Activated CD4-positive, CD25-positive, alpha-beta regulatory T cell treated with anti-CD3 and anti-CD28 coated beads, Interleukin-2, amount 50 U/mL, for 72 hours (primary cell): ENCODE measurements at regions not wholly inside any gene's neighbourhood (a gene's known extent, or its start where the extent isn't known, plus 50 kb on each side); places are given as distances from the start of the nearest gene placed in this dataset.
"Not testable (repeated sequence)": the region's sequence is repeated elsewhere in the genome, so short reads cannot be mapped to it uniquely, and the experiment has no call there.

Experiments
- DNase-seq: peaks from one replicate; pipeline ENCODE4 v3.0.0; 2021

DNA sequence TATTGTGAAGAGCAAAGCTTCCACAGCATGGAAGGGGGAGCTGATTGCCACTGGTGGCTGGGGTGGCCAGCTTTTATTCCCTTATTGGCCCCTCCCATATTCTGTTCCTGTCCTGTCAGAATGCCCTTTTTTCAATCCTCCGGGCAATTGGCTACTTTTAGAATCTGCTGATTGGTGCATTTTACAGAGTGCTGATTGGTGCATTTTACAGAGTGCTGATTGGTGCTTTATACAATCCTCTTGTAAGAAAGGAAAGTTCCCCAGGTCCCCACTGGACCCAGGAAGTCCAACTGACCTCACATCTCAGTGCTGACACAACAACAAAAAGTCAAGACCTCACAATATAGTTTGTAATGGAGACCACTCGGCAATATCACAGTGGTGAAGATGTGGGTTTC lies 195.0 kb downstream of the SPATA31A6 start:
- DNase-seq, result no peak

DNA sequence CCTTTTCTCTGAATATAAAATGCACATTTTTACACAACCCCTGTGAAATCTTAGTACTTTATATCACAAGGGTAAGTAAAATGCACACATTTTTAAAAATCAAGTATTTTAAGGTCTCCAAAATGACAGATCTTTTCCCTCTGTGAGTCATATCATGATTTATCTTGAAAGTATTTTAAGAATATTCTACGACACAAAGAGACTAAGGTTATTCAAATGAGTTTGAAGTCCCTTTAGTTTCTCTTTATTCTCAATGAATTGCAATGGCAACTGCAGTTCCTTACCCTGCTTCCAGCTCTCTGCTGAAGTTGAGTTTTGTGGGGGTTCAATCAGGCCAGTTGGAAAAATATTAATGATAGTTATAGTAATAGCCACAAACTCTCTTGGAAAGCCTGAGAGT lies 196.1 kb downstream of the SPATA31A6 start:
- not testable (repeated sequence) for DNase-seq

DNA sequence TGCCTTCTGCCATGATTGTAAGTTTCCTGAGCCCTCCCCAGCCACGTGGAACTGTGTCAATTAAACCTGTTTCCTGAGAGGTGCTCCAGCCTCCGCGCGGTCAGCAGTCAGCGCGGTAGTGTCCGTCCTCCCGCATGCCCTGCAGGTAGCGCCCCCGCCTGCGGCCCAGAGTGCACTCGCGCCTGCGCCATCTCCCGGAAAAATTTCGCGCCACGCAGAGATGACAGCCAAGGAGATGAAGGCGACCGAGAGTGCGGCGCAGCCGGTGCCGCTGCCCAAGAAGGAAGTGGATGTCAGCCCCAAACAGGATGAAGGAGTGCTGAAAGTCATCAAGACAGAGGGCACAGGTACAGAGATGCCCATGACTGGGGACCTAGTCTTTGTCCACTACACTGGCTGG lies 201.1 kb downstream of the SPATA31A6 start:
- DNase-seq, result not testable (repeated sequence)

DNA sequence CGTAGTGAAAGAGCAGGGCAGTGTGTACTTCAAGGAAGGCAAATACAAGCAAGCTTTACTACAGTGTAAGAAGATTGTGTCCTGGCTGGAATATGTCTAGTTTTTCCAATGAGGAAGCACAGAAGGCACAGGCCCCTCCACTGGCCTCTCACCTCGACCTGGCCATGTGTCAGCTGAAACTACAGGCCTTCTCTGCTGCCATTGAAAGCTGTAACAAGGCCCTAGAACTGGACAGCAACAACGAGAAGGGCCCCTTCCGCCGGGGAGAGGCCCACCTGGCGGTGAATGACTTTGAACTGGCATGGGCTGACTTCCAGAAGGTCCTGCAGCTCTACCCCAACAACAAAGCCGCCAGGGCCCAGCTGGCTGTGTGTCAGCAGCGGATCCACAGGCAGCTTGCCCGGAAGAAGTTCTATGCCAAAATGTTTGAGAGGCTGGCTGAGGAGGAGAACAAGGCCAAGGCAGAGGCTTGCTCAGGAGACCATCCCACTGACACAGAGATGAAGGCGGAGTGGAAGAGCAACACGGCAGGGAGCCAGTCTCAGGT lies 202.2 kb downstream of the SPATA31A6 start:
- DNase-seq, result not testable (repeated sequence)

DNA sequence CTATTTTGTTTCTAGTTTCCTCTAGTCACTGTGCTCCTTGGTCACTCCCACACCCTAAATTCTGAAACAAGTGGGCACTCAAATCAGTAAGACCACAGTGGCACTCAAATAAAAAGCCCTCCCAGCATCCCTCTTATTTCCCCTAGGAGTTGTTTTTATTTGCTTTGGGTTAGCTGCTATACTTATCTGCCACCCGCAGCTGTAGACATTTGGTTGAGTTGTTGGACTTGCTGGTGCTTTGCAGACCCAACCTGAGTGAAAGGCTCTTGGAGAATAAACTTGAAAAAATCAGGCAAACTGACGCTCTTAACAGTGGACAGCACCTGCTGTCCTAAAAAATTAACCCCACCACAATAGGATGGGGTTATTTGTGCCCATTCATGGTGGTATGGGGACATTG lies 203.0 kb downstream of the SPATA31A6 start:
- DNase-seq, result no peak

DNA sequence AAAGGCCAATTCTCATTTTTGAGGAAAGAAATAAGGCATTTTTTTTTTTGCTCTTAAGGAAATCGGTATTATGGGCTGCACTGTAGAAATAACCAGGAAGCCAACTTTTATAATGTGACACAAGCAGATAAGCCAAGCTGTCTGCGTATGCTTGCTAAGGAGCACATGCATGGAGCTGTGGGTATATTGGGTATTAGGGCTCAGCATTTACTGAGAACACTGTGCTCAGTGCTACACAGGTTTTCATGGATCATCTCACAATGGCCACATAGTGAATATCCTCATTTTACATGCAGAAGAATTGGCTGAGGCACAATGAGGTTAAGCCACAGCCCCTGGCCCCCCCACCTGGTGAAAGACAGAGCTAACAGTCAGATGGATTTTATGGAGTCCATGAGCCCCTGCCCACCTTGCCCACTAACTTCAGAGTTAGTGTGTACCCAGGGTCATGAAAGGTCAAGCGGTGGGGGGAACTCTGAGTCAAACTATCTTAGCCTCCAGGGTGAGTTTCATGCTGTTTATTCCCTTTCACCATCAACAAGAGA lies 204.8 kb downstream of the SPATA31A6 start:
- no peak for DNase-seq

DNA sequence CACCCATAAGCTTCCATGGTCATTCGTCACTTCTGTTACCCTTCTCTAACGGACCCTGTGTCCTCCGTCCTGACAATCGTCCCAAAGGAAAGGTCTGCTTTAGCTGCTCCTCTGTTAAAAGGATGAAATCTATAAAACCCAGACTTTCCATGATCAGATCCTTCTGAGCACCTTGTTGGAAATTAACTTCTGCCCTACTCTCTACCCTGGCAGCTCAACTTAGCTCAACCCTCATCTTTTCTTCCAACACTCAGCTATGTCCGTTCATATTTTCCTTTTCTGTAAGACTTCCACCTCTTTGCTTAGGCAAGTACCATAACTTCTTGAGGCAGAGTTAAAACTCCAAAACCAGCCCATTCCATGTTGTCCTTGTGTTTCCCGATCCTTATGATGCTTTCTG lies 205.4 kb downstream of the SPATA31A6 start:
- no peak for DNase-seq

DNA sequence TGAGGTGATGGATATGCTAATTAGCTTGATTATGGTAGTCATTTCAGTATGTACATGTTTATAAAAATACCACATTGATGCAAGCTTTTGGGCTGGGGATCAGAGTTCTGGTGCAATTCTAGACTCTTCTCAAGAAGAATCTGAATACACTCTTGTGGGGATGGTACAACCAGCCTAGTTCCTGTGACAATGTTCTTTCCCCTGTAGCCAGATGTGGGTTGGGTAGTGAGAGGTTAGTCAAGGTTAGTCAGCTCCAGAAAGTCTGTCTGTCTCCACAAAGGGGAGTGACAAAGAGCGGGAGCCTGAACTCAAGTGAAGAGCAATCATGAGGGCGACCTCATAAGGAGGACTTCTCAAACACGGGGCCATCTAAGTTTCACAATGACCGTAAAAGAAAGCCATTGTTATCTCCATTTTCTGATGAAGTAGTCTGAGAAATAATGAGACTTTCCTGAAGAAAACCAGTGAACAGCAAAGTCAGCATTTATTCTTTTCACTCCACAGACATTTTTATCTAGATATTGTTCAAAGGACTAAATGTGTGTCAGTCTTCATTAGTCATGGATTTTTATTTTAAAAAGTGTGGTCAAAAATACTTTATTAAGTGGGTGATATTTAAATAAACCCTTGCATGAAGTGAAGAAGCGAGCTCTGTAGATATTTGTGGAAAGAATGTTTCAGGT lies 209.5 kb downstream of the SPATA31A6 start:
- not testable (repeated sequence) for DNase-seq

DNA sequence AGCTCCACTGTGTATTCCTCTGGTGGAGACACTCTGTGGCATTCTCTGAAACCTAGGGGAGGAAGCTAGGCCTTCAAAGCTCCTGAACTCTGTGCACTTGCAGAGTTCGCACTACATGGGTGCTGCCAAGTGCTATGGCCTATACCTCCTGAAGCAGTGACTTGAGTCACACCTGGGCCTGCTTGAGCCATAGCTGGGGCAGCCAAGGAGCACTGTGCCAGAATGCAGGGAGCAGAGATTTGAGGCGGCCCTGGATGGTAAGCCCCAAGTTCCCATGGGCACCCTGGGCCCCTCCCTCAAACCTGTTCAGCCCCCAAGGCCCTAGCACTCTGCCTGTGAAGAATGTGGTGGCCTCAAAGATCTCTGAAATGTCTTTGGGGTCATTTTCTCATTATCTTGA lies 212.9 kb downstream of the SPATA31A6 start:
- no peak for DNase-seq

DNA sequence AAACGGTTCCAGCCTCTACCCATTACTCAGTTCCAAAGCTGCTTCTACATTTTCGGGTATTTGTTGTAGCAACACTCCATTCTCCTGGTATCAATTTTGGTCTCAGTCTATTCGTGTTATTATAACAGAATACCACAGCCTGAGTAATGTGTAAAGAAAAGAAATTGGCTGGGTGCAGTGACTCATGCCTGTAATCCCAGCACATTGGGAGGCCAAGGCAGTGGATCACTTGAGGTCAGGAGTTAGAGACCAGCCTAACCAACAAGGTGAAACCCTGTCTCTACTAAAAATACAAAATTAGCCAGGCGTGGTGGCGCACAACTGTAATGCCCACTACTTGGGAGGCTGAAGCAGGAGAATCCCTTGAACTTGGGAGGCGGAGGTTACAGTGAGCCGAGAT lies 213.9 kb downstream of the SPATA31A6 start:
- not testable (repeated sequence) for DNase-seq

DNA sequence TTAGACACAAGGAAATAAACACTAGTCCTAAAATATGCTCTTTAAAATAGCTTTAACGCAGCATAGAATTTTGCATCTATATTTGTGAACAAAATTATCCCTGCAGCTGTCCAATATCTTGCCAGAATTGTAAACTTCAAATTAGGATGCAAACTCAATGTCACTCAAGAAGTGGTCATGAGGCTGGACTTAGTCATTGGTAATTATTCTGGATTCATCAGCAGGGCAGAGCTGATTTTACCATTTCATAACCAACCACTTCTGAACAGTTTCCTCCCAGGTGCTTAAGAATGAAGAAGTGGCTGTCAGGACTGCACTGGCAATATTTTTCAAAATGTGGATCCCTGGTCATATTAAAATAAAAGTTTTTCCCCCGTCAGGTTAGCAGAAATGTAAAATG lies 219.5 kb downstream of the SPATA31A6 start:
- DNase-seq, result not testable (repeated sequence)

DNA sequence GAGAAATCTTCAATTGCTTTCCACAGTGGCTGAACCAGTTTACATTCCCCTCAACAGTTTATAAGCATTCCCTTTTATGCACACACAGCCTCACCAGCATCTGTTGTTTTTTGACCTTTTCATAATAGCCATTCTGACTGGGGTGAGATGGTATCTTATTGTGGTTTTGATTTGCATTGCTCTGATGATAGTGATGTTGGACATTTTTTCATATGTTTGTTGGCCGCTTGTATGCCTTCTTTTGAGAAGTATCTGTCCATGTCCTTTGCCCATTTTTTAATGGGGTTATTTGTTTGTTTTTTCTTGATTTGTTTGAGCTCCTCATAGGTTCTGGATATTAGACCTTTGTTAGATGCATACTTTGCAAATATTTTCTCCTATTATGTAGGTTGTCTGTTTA lies 226.1 kb downstream of the SPATA31A6 start:
- DNase-seq, result not testable (repeated sequence)

DNA sequence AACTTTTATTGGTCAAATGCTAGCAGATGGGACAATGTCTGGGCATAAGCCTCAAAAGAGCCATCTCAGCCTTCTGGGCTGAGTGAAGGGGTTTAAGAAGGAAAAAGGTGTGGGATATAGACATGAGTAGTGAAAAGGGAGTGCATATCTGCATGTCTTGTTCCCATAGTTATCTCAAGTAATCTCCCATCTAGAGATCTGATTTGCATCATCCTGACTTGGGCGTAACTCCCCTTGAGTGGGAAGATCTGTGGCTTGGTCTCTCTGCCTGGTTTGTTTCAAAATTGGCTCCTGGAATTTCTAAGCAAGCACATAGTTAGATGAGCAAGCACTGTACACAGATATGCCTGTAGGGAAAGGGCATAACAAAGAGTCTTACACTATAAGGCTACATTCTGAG lies 228.9 kb downstream of the SPATA31A6 start:
- DNase-seq, result not testable (repeated sequence)

DNA sequence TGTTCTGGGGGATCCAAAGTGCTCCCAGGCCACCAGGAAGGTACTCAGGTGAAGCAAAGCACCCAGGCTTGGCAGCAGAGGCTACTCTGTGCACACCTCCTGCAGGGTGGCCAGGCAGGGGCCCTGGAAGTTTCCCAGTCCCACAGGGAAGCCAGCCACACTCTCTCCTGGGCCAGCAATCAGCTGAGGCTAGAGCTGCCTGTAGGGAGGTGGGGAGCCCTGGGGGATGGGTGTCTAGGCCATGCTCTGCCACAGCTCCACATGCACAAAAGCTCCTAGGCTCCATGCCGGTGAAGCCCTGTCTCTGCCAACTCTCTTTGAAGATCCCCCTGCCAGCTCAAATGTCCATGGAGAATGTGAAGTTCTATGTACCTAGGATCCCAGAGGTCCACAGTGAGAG lies 231.4 kb downstream of the SPATA31A6 start:
- not testable (repeated sequence) for DNase-seq

DNA sequence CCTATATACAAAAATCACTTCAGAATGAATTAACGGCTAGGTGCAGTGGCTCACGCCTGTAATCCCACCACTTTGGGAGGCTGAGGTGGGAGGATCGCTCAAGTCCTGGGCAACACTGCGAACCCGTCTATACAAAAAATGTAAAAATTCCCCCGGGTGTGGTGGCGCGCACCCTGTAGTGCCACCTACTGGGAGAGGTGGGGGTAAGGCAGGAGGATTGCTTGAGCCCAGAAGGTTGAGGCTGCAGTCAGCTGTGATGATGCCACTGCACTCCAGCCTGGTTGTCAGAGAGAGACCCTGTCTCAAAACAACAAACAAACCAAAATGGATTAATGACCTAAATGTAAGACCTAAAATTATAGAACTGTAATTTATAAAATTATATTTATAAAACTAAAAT lies 236.2 kb downstream of the SPATA31A6 start:
- not testable (repeated sequence) for DNase-seq

DNA sequence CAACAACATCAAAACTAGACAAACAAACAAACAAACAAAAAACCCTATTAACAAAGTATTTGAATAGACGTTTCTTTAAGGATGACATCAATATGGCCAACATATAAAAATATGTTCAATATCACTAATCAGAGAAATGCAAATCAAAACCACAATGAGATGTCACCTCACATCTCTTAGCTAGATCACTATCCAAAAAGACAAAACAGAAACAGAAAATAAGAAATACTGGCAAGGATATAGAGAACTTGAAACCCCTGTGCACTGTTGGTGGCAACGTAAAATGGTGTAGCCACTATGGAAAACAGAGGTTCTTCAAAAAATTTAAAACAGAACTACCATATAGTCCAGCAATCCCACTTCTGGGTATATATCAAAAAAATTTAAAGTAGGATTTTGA lies 236.9 kb downstream of the SPATA31A6 start:
- not testable (repeated sequence) for DNase-seq

DNA sequence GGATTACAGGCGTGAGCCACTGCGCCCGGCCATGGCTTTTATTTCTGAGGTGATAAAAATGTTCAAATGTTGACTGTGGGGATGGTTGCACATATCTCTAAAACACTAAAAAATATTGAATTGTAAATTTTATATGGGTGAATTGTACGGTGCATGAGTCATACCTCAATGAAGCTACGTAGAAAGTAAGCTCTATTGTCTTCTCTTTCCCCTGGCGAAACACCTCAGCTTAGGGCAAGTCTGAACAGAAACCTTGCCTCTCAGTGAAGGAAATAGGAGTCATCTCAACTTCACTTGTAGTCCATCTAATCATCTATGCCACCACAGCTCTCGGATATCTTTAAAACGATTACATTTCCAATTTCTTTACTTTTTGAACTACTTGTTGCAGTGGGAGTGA lies 238.2 kb downstream of the SPATA31A6 start:
- DNase-seq, result not testable (repeated sequence)

DNA sequence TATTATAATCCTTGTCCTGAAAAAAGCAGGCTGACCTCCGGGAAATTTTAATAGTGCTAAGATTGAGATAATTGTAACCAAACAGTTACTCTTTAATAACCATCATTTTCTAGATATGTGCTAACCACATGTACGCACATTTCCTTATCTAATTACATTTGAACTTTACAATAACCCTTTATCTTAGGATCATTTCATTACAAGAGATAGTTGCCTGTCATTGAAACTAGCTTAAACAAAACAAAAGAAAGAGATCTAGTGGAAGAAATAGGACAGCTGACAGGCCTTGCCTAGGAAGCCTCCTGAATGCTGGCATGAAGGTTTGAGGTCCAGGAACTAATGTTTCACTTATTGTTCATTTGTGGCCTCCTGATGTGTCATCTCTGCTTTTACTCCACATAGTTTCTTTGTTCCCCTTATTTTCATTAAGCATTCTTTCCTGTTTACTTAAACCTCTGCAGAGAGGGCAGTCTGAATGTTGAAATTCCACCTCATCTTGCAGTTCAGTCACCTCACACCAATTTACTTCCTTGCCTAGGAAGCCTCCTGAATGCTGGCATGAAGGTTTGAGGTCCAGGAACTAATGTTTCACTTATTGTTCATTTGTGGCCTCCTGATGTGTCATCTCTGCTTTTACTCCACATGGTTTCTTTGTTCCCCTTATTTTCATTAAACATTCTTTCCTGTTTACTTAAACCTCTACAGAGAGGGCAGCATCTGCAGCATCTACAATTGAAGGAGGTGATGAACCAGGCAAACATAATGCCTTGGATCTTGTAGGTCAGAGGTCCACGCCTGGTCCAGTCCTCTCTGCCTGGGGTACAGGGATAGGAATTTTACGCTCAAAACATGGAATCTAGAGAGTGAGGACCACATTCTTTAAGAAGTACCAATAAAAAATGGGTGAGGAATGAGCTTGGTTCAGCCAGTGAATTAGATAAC lies 247.5 kb downstream of the SPATA31A6 start:
- DNase-seq, result not testable (repeated sequence)

DNA sequence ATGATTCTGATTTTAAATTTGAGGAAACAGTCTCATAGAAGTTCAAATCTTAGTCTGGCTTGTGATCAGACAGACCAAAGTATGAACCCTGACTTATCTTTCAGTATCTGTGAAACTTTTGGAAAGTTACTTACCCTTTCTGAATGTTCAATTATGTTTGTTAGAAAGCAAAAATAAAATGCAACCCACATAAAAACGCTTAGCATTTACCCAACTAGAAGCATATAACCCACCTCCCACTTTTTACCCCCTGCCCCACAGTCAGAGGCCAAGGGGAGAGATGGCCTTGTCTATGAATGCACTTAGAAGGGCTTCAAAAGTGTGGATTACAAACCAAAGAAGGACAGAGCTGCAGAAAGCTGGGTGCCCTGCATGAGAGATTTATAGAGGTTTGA lies 248.2 kb downstream of the SPATA31A6 start:
- not testable (repeated sequence) for DNase-seq

DNA sequence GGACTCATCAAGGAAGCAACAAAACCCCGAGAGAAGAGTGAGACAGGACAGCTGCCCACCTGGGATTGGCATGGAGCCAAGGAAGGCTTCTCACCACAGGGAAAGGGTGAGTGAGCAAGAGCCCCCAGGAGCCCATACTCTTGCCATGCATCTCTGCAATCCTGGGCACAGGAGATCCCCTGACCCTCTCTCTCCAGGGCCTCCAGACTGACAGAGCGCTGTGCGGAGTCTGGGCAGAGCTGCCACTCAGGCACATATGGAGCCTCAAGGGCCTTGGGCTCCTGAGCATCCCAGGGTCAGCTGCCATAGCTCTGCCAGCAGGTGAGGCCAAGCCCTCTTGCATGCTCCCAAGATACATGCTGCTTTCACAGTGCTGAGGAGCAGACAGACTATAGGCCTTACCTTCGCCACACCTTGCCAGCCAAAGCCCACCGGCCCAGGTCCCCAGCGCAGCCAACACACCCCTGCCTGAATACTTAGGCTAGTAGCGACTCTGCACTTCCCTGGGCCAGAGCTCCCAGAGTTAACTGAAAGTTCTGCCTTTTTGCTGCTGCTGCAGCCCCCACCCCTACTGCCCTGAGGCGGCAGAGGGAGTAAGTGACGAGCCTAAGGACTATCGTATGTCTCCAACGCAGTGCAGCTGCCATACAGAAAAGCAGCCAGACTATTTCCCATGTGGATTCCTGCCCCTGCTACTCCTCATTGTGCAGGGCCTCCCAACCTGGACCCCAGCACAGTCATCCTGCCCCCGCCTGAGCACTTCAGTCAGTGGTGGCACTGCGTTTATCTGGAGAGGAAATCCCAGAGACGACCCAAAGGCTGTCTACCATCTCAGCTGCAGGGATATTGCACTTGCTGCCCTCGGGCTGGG lies 251.6 kb downstream of the SPATA31A6 start:
- DNase-seq, result not testable (repeated sequence)

DNA sequence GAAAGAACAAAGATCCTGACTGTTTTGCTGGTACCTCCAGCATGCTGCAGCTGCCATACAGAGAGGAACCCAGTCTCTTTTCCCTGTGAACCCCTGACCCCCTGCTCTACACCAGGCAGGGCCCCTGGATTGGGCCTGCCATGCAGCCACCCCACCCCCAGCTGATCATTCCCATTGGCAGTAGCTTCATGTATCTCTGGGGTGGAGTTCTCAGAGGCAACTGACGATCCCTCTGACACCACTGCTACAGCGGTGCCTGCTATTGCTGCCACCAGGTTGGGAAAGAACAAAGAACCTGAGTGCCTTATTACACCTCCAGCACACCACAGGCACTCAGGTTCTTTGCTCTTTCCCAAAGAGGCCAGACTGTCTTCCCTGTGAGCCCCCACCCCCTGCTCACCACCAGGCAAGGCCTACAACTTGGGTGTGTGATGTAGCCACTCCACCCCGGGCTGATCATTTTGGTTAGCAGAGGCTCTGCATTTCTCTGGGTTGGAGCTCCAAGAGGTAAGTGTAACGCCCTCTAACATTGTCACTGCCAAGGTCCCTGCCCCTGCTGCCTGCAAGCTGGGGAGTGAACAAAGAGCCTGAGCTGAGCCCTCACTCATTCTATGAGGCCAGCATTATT lies 252.4 kb downstream of the SPATA31A6 start:
- not testable (repeated sequence) for DNase-seq
